Panc1 (cell line): ENCODE measurements at regions not wholly inside any gene's neighbourhood (a gene's known extent, or its start where the extent isn't known, plus 50 kb on each side); places are given as distances from the start of the nearest gene placed in this dataset.

Source experiments
- CTCF ChIP-seq: fragments of 450-650 bp; IDR thresholded peaks from 2 replicates; pipeline ENCODE4 v1.5.1; 2017; ENCODE audit warnings: mild to moderate bottlenecking
- POLR2AphosphoS5 ChIP-seq: IDR thresholded peaks from 2 replicates; pipeline ENCODE4 v1.6.1; 2012; ENCODE audit warnings: mild to moderate bottlenecking, low read depth, low read length, moderate library complexity

DNA sequence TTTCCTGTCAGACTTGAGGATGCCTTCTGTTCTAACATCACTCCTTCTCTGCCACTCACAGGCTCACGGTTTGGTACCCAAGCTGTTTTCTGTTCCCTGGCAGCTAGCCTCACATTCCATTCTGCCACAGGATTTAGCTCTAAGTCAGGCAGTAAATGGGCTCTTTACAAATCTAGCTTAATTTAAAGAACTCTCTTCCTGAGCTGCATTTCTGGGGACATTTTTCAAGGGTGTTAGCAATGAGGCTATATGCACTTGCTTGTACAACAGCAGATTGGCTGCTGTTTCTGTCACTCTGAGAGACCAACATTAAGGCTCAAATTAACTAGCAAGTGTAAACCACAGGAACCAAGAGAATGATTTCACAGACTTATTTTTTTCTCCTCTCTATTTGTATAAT, 337.8 kb upstream of the NOCT start:
- TF ChIP-seq CTCF = no peak
- TF ChIP-seq POLR2AphosphoS5 = no peak
